CD4-positive, alpha-beta T cell (primary cell): ENCODE measurements at regions not wholly inside any gene's neighbourhood (a gene's known extent, or its start where the extent isn't known, plus 50 kb on each side); places are given as distances from the start of the nearest gene placed in this dataset.

Experiments used
- ATAC-seq: fragments of 200-7000 bp; cut with Tn5 transposase; one replicate; pipeline ENCODE4 v1.10.0; 2022; ENCODE audit warnings: mild to moderate bottlenecking; ENCODE audit not compliant: poor library complexity
- CTCF ChIA-PET: fragments of 350-600 bp; sonication (Branson Sonifier 250); formaldehyde crosslinking; loops from one replicate; lab custom pipeline; 2021; ENCODE audit warnings: antibody characterized with exemption, inconsistent platforms; lab: Charles Lee
- POLR2A ChIA-PET: fragments of 350-600 bp; sonication (Branson Sonifier 250); formaldehyde crosslinking; loops from one replicate; lab custom pipeline; 2021; ENCODE audit warnings: antibody characterized with exemption, inconsistent platforms; lab: Charles Lee
- DNase-seq, 14 experiments: peaks; one replicate each; pipeline ENCODE4 v3.0.0-alpha.2; 2013 to 2020; ENCODE audit warnings: mixed read lengths in 2 of 14
- H3K27ac ChIP-seq, 2 donors: one replicate each; pipeline versions ENCODE4 v1.5.1 to v1.7.0; 2013; ENCODE audit warnings: low read length in 2 of 2, low read depth in 1 of 2, mild to moderate bottlenecking in 1 of 2
- H3K27me3 ChIP-seq, 2 experiments: 1 replicate in 1 of 2; 2 replicates in 1 of 2; pipeline versions ENCODE4 v1.6.1 to v1.7.0; 2013; ENCODE audit warnings: low read length in 2 of 2, control low read depth in 1 of 2, mild to moderate bottlenecking in 1 of 2, moderate library complexity in 1 of 2; ENCODE audit not compliant: insufficient read depth in 2 of 2, control insufficient read depth in 1 of 2
- H3K36me3 ChIP-seq: one replicate; pipeline ENCODE4 v1.6.1; 2013; ENCODE audit warnings: low read length, control low read depth; ENCODE audit not compliant: insufficient read depth
- H3K4me1 ChIP-seq: one replicate; pipeline ENCODE4 v1.6.1; 2013; ENCODE audit warnings: low read length, control low read depth; ENCODE audit not compliant: insufficient read depth
- H3K4me3 ChIP-seq: one replicate; pipeline ENCODE4 v1.5.1; 2013; ENCODE audit warnings: mild to moderate bottlenecking, low read length, moderate library complexity
- H3K9me3 ChIP-seq, 2 experiments: 1 replicate in 1 of 2; 2 replicates in 1 of 2; pipeline versions ENCODE4 v1.6.1 to v1.7.0; 2013; ENCODE audit warnings: low read length in 2 of 2, mild to moderate bottlenecking in 2 of 2, control low read depth in 1 of 2, moderate library complexity in 1 of 2; ENCODE audit not compliant: control insufficient read depth in 1 of 2, insufficient read depth in 1 of 2
- H3K27ac Mint-ChIP-seq: one replicate; pipeline ENCODE4 v1.8.0; 2020; ENCODE audit warnings: mixed read lengths
- H3K27me3 Mint-ChIP-seq: one replicate; pipeline ENCODE4 v1.8.0; 2021; ENCODE audit warnings: mixed read lengths
- H3K36me3 Mint-ChIP-seq: one replicate; pipeline ENCODE4 v1.8.0; 2021; ENCODE audit warnings: low read depth, mixed read lengths
- H3K4me1 Mint-ChIP-seq: one replicate; pipeline ENCODE4 v1.8.0; 2021; ENCODE audit warnings: low read depth, mixed read lengths
- H3K4me3 Mint-ChIP-seq: one replicate; pipeline ENCODE4 v1.8.0; 2020; ENCODE audit warnings: mild to moderate bottlenecking, mixed read lengths
- H3K9me3 Mint-ChIP-seq: one replicate; pipeline ENCODE4 v1.8.0; 2020; ENCODE audit warnings: mixed read lengths
- intact Hi-C, 2 experiments: fragments of 100-400 bp; cut with DNase I in 1 of 2; cut with micrococcal nuclease in 1 of 2; formaldehyde crosslinking; loops; one replicate each; pipeline versions ENCODE4 v1.15.1 to v1.9.0; 2023 to 2025; cut with DNase I, micrococcal nuclease
- TF ChIP-seq, protein P1 (sequence below): fragments of 200-600 bp; IDR thresholded peaks from one replicate; pipeline ENCODE4 v1.8.0; 2022; ENCODE audit warnings: antibody characterized with exemption, mild to moderate bottlenecking

GRCh38 chr1:61515096-61515495, 209.8 kb downstream of the TM2D1 start:
- no peaks in the 10 kb centered on the region for H3K36me3 Mint-ChIP-seq
- DNase-seq (no peak), ATAC-seq (no peak)
- no peaks in the 10 kb centered on the region for H3K27me3 Mint-ChIP-seq
- CTCF ChIA-PET = no interaction called here
- no peaks in the 10 kb centered on the region for H3K4me1 Mint-ChIP-seq
- POLR2A ChIA-PET = no interaction called here
- H3K27me3 ChIP-seq = peaks cover 0 to 1% of the 10 kb centered on the region in 2 experiments
- TF ChIP-seq, protein P1, sequence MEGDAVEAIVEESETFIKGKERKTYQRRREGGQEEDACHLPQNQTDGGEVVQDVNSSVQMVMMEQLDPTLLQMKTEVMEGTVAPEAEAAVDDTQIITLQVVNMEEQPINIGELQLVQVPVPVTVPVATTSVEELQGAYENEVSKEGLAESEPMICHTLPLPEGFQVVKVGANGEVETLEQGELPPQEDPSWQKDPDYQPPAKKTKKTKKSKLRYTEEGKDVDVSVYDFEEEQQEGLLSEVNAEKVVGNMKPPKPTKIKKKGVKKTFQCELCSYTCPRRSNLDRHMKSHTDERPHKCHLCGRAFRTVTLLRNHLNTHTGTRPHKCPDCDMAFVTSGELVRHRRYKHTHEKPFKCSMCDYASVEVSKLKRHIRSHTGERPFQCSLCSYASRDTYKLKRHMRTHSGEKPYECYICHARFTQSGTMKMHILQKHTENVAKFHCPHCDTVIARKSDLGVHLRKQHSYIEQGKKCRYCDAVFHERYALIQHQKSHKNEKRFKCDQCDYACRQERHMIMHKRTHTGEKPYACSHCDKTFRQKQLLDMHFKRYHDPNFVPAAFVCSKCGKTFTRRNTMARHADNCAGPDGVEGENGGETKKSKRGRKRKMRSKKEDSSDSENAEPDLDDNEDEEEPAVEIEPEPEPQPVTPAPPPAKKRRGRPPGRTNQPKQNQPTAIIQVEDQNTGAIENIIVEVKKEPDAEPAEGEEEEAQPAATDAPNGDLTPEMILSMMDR = no peak
- H3K4me3 ChIP-seq = no peak overlapping the region
- intact Hi-C loops = no loop called here
- H3K4me1 ChIP-seq = no peaks in the 10 kb centered on the region
- no peaks in the 10 kb centered on the region for H3K9me3 Mint-ChIP-seq
- no peak overlapping the region for H3K27ac ChIP-seq
- no peaks in the 10 kb centered on the region for H3K36me3 ChIP-seq
- H3K9me3 ChIP-seq = no peaks in the 10 kb centered on the region
- H3K4me3 Mint-ChIP-seq = no peak overlapping the region
- H3K27ac Mint-ChIP-seq = no peak overlapping the region
